GM19452 (cell line): ENCODE measurements at regions not wholly inside any gene's neighbourhood (a gene's known extent, or its start where the extent isn't known, plus 50 kb on each side); places are given as distances from the start of the nearest gene placed in this dataset.

Experiments
- ATAC-seq: cut with Tn5 transposase; IDR thresholded peaks from one replicate; pipeline ENCODE4 v1.9.1; 2021; ENCODE audit not compliant: unreplicated experiment

DNA sequence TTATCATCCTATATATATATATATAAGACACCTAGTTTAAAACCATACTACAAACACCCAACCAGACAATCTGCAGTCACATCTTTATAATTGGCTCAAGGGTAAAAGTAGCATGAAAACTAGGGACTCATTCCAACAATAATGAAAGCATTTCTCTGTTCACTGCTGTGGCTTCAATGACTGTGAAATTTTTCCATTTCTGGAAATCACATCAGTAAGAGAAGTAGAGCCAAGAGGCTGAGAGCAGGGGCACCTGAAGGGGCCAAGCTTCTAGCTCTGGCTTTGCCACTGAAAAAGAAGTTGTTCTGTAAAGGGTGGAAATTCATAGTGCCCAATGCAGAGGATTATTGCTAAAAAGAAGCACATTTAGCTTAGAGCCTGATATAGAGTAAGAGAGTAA lies 158.6 kb upstream of the GLI3 start:
- ATAC-seq = no peak

DNA sequence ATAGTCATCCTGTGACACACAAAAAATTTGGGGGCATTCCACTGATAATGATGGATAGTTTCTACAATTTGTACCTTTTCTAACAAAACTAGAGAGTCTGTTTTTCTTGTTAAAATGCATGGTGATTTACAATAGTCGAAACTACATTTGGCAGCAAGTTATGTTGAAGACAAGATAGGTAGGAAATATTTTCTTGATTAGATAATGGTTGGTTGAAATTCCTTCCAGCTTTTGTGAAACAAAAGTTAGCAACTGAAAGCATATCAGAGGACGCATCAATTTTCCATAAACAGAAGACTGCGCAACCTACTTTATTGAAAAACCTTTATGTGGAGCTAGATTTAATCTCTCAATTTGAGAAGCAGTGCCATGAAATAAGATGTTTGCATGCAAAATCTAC lies 155.8 kb upstream of the GLI3 start:
- no peak for ATAC-seq

DNA sequence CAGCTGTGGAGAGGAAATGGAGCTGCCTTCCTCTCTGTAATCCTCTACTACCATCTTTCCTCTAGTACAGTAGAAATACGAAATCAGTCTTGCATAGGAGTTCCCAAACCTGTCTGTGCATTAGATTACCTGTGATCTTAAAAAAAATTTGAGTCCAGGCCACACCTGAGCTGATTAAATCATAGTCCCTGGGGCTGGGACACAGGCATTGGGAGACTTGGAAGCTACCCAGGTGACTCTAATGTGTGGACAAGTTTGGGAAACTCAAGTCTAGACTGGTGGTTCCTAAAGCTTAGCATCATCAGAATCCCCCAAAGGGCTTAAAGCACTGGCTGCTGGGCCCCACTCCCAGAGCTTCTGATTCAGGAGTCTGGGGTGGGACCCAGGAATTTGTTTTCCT lies 152.7 kb upstream of the GLI3 start:
- no peak for ATAC-seq

GRCh38 chr7:42385912-42386311 lies 148.9 kb upstream of the GLI3 start:
- no peak for ATAC-seq

GRCh38 chr7:42381161-42381560 lies 144.2 kb upstream of the GLI3 start:
- no peak for ATAC-seq

GRCh38 chr7:42380401-42380800 lies 143.4 kb upstream of the GLI3 start:
- no peak for ATAC-seq

DNA sequence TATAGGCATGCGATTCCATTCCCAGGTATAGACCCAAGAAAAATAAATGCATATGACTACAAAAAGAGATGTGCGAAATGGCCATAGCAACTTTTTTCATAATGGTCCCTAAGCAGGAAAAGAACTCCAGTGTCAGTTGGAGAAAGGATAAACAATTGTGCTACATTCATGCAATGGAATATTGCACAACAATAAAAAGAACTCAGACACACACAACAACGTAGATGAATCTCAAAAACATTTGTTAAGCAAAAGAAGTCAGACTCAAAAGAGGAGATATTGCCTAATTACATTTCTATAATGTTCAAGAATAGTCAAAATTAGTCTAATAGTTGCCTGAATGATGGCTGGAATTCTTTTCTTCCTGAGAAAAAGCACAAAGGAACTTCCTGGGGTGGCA lies 141.1 kb upstream of the GLI3 start:
- ATAC-seq = no peak

DNA sequence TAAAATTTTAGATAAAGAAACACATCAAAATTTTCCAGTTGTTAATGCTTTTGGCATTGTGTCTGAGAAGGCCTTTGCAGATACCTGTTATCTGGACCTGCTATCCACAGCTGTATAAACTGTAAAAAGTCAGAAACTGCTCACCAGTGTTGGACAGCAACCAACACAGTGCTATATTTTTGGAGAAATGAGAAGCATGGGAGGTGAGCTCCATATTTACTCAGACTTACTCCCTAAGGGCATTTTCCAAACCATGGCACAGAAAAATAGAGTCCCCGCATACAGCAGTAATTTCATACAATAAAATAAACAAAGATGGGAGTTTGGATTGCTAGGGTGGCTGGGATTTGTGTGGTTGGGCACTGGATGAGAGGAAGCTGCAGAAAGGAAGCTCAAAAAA lies 136.3 kb upstream of the GLI3 start:
- ATAC-seq = no peak

DNA sequence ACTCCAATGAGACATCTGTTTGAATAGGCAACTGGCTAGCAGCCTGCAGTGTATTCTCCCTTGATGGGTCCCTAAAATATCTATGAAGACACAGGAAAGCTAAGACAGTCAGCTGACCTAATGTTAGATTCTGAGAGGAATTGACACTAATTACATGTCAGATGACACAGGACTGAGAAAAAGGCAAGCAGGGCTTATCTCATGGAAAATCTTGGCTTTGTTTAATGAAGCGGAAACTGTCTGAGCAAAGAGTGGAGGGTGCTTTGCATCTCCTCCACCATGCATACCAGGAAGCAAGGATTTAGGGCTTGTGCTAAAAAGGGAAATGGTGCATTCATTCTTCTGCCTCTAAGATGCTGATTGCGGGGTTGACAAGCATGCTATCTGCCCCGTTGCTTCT lies 135.5 kb upstream of the GLI3 start:
- ATAC-seq = no peak

- no peak for ATAC-seq
Measured at GRCh38 chr7:42359946-42360345, 122.9 kb upstream of the GLI3 start.

DNA sequence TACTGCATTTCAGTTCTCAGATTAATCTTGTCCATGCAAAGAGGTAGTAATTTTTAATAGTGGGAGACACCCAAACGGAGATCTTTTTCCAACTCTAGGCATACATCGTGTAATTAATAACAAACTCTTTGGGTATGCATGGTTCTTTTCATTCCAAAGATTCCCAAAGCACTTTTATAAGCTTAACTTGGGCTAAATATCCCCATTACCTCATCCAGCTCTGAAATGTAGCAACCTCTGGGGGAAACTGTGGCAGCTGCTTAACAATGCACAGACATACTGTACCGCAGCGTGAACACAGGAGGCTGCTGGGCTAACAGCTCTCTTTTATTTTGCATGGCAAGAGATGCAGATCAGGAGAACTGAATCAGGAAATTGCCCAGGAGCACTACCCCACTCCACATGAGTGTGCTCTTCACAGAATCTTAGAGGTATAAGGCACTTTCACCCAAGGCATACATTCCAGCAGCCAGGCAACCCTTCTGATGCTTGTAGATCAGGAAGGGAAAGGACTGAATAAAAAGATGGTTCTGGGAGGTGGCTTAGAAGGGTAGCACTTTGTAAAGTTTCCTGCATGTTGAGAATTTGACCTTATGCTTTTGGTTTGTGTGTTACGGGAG lies 114.4 kb upstream of the GLI3 start:
- no peak for ATAC-seq

GRCh38 chr7:42350801-42351200 lies 113.8 kb upstream of the GLI3 start:
- ATAC-seq = no peak

- no peak for ATAC-seq
Measured at GRCh38 chr7:42348631-42349030, 111.6 kb upstream of the GLI3 start.

DNA sequence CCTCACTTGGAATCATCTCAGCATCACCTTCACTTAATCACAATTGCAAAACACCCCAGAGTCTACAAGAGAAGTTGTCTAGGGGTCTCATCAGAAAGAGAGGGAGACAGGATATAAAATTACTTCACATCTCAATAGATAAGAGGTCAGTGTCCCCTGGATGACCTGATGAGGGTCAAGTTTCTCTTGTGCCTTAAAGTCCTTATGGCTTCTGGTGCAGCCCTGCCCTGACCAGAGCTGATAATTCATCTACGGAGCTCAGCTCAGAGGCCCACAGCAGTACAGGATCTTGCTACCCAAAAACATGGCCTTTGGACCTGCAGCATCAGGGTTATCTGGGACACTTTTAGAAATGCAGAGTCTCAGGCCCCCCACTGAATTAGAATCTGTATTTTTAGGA lies 111.1 kb upstream of the GLI3 start:
- ATAC-seq = no peak

GRCh38 chr7:42347616-42348015 lies 110.6 kb upstream of the GLI3 start:
- no peak for ATAC-seq

DNA sequence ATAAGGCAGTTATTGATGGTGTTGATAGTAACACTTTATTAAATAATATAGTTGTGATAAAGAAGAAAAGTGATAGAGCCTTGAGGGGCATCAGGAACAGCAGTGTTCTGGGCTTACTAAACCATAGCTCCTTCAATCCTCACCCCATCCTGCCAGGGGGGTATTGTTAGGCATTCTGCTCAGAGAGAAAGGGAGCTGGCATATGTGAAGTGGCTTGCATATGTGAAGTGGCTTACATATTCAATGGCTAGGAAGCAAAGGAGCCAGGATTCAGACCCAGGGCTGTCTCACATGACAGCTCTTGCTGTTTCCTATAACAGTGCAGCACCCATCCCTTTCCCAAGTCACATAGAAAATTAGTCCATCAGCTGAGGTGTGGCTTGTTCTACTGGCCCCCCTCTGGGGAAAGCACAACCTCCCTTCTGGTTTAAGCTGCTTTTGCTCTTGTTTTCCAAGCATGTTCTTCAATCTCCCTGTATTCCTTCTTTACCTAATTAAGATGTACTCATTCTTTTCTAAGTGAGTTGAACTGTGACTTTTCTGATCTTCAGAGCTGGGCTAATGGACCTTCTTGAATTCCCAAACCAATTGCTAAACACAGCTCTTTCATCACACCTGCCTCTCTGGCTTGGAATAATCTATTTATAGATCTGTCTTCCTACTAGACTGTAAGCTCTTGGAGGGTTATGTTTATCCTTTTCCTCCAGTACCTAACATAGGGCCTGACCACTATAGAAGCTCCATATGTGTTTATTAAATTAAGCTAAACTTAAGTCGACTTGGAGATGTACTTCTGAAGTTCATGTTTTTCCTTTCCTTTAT lies 108.7 kb upstream of the GLI3 start:
- no peak for ATAC-seq

DNA sequence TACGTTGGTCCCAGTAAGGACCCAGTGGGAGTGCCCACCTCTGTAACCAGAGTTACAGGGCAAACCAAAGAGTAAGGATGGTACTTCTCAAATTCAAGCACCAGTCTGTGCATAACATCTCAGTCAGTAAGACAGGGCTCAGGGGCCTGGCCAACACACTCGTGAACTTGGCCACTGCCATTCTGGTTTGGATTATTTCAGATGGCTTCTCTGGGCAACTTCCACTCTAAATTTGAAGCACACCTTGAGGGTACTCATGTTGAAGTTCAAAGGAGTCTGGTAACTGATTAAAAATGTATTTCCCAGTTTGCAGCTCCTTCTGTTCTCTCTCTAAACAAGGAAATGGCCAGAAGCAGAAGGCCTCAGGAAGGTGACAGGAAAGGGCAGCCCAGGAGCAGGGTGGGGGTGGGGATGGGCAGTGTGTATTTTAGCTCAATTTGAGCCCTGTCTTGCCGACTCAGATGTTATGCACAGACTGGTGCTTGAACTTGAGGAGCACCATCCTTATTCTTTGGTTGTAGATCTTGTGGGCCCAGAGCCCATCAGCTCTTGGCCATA lies 107.3 kb upstream of the GLI3 start:
- ATAC-seq = no peak

GRCh38 chr7:42342381-42342780 lies 105.4 kb upstream of the GLI3 start:
- no peak for ATAC-seq

- ATAC-seq = no peak
Measured at GRCh38 chr7:42340436-42340835, 103.4 kb upstream of the GLI3 start.

DNA sequence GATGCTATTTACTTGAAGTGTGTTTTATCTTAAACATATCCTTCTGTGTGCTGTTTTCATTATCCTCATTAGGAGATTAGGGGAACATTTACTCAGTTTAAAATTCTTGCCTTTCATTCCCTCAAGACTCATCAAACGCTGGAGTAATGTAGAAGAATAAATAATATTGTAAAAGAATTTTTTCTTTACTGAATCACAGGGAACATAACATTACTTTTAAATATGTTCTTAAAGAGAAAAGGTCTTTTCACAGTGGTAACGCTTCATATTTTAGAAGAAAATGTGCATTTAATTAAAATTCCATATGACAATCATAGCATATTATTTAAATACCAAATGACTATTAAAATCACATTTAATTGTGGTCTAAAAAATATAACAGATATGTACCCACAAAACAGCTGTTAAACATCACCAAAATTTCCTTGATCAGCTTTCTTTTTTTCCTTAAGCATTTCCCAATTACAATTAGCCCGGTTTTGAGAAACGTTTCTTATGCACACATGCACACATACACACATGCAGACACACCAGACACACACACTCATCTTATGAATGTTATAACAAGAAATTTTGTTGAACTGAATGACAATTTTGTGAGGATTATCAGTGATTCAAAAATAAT lies 102.0 kb upstream of the GLI3 start:
- no peak for ATAC-seq

- no peak for ATAC-seq
Measured at GRCh38 chr7:42338231-42338915, 101.4 kb upstream of the GLI3 start.
